ENCODE measurements at regions not wholly inside any gene's neighbourhood (a gene's known extent, or its start where the extent isn't known, plus 50 kb on each side); places are given as distances from the start of the nearest gene placed in this dataset.

GRCh38 chr2:209371407-209371806 lies 52.4 kb upstream of the MAP2 start:
- Mint-ChIP-seq H3K27ac (no peak overlapping the region), H3K9me3 (peaks cover 14% of the 10 kb centered on the region), H3K36me3 (no peaks in the 10 kb centered on the region), H3K4me1 (ENCODE audit: unreplicated experiment) (no peaks in the 10 kb centered on the region), H3K4me3 (no peak overlapping the region), H3K27me3 (no peaks in the 10 kb centered on the region)
- no peak for DNase-seq (ENCODE audit: extremely low spot score, unreplicated experiment)
- TF ChIP-seq, protein P1, sequence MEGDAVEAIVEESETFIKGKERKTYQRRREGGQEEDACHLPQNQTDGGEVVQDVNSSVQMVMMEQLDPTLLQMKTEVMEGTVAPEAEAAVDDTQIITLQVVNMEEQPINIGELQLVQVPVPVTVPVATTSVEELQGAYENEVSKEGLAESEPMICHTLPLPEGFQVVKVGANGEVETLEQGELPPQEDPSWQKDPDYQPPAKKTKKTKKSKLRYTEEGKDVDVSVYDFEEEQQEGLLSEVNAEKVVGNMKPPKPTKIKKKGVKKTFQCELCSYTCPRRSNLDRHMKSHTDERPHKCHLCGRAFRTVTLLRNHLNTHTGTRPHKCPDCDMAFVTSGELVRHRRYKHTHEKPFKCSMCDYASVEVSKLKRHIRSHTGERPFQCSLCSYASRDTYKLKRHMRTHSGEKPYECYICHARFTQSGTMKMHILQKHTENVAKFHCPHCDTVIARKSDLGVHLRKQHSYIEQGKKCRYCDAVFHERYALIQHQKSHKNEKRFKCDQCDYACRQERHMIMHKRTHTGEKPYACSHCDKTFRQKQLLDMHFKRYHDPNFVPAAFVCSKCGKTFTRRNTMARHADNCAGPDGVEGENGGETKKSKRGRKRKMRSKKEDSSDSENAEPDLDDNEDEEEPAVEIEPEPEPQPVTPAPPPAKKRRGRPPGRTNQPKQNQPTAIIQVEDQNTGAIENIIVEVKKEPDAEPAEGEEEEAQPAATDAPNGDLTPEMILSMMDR (conservative IDR thresholded peaks at IDR 0.05) = no peak
